UCSD-AML1 (cell line): ENCODE measurements at regions not wholly inside any gene's neighbourhood (a gene's known extent, or its start where the extent isn't known, plus 50 kb on each side); places are given as distances from the start of the nearest gene placed in this dataset.
"Not testable (repeated sequence)": the region's sequence is repeated elsewhere in the genome, so short reads cannot be mapped to it uniquely, and the experiment has no call there.

Source experiments
- DNase-seq: peaks from one replicate; lab custom pipeline; 2025; ENCODE audit not compliant: unreplicated experiment; lab: John Stamatoyannopoulos, UW

DNA sequence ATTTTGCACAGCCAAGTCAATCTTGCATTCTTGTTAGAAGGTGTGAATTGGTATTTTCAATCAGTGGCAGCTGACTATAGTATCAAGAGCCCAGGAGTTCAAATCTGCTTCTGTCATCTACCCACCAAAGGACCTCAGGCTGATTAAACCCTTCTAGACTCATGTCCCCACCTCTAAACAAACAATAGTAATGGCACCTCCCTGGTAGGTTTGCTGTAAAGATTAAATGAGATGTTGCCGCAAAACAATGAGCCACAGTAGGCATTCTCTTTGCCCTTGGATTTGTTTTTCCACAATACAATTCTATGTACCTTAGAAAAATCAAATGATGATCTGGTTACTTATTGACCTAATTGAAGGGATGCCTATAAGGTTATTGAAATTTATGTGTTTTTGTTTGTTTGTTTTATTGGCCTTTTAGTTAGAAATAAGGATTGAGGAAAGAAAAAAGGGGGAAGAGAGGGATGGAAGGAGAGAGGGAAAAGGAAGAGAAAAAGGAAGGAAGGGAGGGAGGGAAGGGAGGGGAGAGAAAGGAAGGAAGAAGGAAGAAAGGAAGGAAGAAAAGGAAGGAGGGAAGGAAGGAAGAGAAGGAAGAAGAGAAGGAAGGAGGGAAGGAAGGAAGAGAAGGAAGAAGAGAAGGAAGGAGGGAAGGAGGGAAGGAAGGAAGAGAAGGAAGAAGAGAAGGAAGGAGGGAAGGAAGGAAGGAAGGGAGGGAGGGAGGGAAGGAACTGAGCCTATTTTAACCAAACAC is 110.7 kb downstream of the ETS2 start:
- no peak for DNase-seq

DNA sequence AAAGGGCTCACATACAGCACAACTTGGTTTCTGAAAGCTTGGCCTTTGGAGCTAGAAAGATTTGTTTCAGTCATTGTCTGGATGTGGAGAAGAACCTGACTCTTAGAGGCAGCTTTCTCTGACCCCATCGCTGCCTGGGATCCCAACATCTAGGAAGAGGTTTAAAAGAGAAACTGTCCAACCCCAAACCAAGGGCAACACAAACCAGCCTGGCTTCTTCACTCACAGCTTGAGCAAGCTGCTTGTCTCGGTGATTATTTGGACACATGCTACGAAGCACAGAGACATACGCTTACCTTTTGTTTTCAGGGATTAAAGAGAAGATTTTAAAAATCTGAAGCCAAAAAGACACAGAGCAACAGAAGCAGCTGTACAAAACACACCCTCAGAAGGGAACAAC is 109.8 kb downstream of the ETS2 start:
- no peak for DNase-seq

DNA sequence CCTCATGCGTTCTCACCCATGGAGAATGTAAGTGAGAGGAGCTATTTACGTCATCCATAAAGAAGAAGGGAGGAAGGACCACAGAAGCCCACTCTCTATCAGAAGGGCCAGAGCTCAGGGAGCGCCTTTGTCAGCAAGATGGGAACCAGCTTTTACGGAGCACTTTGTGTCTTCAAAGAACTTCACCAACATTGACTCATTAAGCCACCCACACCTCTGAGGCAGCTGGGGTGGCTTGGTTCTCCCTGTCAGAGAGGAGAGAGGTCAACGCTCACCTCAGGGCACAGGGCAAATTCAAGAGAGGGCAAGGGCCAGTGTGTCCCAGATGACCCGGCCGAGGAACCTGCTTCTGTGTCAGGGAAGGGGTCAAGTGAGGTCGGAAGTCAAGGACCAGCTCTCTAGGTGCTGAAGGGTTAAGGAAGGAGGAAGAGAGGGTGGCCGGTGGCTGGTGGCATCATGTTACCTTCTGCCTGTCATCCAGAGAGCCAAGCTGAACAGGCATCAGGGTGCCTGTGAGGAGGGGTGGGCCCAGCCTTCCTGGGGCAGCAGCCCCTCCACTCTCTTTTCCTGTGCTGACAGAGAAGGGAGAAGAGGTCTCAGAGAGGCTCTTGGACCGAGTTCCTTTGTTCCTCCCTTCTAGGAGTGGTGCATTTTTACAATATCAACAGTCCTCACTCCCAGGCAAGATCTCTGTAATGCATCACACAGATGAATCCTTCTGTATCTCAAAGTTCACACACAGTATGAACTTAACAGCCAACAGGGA is 109.0 kb downstream of the ETS2 start:
- DNase-seq = no peak

DNA sequence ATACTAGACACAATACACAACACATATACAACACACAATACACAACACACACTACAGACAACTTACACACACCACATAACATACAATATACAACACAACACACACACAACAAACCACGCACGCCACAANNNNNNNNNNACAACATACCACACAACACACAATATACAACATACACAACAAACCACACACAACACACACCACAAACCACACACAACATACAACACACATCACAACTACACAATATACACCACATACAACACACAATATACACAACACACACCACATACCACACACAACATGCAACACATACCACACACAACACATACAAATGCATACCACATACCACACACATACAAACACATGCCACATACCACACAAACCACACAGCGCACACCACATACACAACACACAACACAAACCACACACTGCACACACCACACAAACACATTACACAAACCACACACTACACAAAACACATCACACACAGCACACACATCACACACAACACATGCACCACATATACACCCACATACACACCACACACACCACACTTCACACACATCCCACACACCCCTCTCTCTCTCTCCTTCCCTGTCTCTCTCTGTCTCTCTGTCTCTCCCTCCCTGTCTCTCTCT is 108.3 kb downstream of the ETS2 start:
- no peak for DNase-seq

DNA sequence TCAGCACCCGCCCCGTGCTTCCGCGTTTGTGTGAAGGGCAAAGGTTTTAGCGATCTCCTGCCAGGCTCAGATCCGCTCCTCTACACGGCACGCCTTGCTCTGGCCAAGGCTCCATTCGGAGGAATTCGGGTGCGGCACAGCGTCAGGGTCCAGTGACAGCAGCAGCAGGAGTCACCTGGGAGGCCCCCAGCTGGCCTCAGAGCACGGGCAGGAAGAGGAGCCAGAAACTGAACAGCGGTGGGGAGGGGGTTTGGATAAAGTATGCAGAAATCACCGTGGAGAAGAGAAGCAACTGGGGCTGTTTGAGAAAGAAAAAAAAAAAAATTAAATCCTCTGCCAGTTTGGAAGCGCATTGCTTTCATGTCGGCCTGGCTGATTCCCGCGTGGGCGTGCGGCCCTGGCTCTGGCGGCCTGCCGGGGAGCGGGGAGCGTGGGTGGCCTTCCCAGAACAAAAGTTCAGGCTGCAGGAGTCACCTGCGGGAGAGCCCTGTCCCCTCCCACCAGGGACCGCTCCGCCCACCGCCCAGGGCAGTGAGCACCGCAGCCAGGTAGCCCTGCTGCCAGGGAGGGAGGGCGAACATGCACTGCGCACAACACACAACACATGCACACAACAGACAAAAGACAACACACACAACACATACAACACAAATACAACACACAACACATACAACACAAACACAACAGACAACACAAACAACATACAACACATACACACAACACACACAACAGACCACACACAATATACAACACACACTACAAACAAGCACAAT is 107.6 kb downstream of the ETS2 start:
- DNase-seq = no peak

DNA sequence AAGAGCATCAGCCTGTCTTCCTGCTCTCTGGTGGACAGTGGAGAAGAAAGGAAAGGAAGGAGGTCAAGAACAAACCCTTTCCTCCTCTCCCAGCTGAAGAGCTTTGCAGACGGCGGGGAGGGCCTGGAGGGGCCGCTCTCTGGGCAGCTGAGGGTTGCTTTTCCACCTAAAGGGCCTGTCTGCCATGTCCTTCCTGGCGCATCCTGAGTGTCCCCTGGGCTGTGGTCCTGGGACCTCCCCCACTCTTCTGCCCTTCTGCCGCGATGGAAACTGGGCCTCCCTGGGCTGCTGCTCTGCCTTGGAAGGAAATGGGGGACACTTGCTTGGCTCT is 107.0 kb downstream of the ETS2 start:
- DNase-seq = no peak

DNA sequence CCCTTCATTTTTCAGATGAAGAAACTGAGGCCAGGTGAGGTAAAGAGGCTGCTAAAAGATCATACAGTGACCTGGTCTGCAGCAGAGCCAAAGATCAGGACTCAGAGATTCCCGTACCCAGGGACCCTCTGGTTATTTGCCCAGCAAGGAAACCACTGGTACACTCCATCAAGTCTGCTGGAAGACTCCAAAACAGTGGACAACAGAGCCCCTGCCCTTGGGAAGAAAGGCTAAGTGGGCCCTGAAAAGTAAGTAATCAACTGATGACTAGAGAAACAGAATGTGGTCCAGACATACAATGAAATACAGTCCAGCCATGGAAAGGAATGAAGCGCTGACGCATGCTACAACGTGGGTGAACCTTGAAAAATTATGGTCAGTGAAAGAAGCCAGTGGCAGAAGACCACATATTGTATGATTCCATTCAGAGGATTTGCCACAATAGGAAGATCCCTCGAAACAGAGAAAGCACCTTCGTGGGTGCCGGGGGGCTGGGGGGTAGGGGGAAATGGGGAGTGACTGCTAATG is 106.4 kb downstream of the ETS2 start:
- DNase-seq = no peak

DNA sequence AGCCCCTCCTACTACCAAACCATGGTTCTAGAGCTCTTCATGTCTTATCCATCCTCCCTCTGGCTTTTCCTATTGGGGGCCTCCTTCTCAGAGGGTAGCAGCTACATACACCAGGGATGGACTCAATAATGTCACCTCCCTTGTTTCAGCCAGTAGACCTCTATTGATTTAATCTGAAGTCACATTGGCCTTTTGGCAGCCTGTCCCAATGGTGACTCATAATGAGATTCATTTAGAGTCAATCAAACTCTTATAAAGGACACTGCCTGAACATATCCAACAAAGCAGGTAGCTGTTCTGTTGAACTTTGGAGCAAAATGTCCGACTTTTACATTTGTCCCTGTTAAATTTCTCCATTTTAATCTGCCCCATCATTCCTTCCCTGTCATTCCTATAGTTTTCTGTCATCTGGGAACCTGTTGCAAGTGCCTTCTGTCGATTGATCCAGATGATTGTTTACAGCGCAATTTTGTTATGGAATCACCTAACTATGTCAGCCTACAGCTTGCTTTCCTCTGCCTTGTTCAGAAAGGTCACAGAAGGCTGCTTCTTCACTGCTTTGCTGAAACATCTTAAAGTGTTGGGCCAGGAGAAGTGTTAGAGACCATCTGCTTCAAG is 105.9 kb downstream of the ETS2 start:
- no peak for DNase-seq

DNA sequence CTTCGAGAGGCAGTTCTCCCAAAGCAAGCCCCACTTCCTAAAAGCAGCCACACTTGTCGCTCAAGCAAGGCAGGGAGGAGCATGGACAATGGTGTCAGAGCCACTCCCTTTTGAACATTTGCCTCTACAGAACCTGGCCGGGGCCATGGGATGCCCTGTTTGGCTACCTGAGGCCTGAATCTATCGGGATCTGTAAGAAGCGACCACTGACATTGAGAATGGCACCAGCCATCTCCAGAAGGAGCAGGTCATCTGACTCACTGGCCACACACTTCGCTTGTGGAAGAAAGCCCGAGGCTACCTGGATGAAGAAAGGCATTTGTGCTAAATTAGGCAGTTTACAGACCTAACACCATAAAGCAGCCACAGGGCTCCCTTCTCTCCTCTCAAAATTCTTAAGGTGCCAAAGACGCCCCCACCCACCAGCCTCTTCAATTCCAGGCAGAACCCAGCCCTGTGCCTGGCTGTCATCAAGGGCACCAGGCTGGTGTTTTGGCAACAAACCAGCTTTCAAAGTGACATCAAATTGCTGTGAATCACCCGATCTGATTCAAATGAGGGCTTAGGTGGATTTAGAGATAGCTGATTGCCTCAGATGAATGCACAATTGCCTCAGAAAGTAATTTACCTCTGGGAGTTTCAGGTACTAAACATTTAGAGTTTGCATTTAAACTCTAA is 104.8 kb downstream of the ETS2 start:
- no peak for DNase-seq

DNA sequence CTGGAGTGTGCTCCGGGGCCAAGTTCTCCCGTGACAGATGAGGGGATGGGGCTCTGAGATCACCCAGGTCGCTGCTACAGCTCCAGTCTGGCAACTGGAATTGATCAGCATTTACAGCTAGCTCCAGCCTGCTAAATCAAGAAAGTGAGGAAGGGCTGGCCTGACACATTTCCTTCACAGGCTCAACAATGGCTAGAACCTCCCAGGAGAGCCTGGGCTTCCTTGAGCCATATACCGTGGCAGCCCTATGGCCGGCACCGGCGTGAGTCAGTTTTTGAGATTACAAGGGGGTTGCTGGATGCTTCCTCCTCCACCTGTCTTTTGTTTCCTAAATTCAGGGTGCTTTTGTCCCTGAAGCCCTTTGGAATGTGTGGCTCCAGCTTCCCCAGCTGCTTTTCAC is 104.2 kb downstream of the ETS2 start:
- no peak for DNase-seq

DNA sequence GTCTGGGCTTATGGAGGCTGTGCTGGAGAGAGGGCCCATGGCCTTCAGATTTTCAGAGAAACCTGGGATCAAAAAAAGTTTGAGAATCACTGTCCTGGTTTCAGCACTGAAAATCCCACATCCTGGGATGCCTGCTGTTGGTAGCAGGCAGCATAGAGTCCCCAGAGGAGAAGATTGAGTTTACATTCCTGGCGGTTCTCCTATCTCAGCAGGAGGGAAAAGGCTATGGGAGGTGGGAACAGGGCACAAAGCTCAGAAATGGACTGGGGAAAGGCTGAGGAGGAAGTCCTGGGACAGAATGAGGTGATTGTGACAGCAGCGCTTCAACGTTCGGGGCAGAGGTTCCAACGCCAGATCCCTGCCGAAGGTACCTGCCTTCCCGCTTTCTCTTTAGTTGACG is 103.4 kb downstream of the ETS2 start:
- no peak for DNase-seq

DNA sequence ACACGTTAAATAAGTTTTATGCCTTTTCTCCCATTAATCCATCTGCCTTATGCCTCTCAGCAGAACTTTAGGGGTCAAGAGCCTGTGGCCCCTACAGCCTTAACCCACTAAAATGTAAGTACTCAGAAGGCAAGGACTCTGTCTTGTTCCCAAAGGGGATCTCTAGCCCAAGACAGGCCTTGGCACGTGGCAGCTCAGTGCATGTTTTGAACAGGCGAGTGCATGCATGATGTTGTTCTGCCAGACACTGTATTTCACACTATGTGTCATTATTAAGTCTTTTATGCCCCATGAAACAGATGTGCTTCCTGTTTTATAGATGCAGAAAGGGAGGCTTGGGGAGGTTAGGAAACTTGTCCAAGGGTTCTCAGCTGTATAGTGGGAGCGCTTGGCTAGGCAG is 102.8 kb downstream of the ETS2 start:
- no peak for DNase-seq

DNA sequence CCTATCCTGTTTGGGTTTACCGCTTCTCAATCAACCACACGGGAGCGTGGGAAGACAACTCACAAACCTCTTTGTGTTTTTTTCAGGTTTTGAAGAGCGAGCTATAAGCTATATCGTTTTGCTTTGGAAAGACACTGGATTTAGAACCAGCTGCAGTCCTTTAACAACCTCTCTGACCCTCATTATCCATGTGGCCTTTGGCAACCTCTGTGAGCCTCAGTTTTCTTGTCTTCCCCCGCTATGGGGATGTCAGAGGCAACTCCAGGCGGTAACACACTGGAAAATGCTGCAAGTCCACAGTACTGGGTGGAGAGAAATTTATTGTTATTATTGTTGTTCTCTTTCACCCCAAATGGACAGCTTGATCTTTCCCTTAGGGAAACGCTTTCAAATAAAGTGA is 100.0 kb downstream of the ETS2 start:
- DNase-seq = no peak

DNA sequence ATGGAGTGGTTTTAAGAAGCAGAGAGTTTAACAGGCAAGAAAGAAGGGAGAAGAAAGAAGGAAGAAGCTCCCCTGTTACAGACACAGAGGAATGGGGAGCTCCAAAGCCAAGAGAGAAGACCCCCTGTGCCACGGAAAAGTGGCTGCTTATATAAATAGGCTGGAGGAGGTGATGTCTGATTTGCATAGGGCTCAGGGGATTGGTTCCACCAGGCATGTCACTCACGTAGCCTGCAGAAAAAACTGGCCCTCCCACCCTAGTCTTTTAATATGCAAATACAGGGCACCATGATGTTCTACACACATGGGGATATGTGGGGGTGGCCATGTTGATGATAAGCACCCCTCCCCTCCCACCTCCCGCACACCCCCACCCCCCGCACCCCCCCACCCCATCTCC is 99.6 kb downstream of the ETS2 start:
- DNase-seq = no peak

DNA sequence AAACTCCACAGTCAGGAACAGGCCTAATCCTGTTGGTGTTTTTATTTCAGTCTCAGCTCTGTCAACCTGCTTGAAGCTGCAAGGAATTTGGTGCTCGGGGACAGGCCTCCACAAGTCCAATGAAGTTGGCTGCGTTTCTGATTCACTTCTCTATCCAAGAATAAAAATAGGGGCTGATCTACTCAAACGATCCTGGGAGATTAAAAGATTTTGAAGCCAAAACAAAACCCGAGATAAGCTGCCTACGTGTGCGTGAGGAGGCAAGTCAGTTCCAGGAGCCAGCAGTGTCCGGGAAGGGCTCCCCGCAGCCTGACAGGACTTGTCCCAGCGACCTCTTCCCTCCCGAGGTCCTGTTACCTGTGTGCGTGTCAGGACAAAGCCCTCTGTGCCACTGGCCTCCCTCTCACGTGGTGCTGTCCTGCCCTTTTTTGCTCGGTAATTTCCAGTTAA is 98.0 kb downstream of the ETS2 start:
- no peak for DNase-seq

DNA sequence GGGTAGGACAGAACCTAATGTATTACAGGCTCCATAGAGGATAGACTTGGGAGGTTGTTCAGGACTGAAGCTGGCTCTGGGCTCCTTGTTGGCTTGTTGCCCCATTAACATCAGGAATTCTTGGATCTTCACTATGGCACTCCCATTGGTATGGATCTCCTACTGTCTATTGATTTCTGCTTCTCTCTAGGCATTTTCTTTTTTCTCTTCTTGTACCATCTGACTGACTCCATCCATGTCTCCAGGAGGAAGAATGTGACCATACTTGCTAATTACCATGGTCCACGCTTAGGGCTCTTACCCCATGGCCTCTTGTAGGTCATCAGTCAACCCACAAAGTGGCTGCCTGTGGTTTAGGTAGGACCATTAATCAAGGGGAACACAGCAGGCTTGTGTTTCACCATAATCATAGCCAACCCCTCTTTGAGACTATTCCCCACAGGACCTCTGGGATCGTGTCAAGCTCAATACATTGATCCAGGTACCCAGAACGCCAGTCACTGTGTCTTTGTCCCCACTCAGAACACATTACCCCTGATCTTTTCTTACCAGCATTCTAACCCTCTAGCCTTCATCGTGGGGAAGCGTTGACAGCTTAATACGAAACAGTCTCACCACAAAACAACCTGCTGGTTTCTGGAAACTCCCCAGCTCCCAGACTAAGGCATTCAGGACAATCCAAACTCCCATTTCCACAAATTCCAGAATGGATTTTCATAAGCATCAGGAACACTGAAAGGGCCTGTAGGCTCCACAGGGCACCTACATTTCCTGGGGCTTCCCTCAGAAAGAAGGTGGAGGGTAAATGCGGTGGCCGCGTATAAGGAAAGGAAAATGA is 97.1 kb downstream of the ETS2 start:
- no peak for DNase-seq

DNA sequence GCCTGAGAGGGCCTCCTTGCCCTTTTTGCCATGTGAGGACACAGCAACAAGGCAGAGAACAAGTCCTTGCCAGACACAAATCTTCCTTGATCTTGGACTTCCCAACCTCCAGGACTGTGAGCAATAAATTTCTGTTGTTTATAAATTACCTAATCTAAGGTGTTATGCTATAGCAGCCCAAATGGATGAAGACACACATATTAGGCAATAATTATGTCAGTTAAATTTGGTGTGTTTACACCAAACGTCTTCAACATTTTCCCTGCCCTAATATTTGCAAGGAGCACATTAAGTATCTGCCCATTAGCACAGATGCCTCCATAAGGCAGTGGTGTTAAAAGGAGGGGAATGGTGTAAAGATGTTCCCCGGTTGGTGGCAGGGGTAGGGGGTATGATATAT is 94.8 kb downstream of the ETS2 start:
- no peak for DNase-seq

DNA sequence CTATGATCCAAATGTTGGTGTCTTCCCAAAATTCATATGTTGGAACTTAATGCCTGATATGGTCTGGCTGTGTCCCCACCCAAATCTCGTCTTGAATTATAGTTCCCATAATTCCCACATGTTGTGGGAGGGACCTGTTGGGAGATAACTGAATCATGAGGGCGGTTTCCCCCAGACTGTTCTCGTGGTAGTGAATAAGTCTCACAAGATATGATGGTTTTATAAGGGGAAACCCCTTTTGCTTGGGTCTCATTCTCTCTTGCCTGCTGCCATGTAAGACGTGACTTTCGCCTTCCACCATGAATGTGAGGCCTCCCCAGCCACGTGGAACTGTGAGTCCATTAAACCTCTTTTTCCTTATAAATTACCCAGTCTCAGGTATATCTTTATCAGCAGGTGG is 94.3 kb downstream of the ETS2 start:
- not testable (repeated sequence) for DNase-seq

DNA sequence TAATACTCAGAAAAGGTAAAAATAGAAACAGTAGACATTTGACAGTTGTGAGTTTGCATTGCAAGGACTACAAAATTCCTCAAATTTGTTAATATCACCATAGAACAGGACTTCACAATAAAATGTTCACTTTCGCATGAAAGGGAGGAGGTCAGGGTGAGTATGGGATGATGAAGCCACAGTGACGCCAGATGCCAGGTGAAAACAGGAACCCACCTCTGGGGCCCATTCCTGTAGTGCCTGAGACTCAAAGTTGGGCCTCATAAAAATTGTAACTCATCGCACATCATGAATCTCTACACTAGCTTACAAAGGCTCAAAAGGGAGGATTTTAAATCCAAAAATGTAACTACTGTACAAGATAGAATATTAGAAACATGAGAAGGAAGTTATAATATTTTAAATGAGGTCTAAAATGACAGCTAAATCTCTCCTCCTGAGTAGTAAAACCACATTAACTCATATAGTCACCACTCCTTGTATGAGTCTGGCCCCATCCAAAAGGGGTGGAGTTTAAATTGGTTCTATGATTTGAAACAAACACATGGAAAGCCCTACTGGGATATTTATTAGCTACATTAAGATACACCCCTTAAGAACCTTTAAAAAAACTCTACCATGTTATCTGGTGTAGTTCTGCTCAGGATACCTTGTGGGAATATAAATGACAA is 93.7 kb downstream of the ETS2 start:
- no peak for DNase-seq
